Tibial nerve (tissue), 4 donors: ENCODE measurements at regions not wholly inside any gene's neighbourhood (a gene's known extent, or its start where the extent isn't known, plus 50 kb on each side); places are given as distances from the start of the nearest gene placed in this dataset.

Experiments
- CTCF ChIP-seq, 5 experiments: fragments of 200-600 bp in 3 of 5; fragments of 450-650 bp in 2 of 5; sonication (generic) in 3 of 5; IDR thresholded peaks; one replicate each; pipeline ENCODE4 v1.5.1; 2016 to 2019; ENCODE audit warnings: antibody characterized with exemption in 5 of 5, mild to moderate bottlenecking in 3 of 5, moderate library complexity in 2 of 5
- EP300 ChIP-seq, 2 donors: sonication (generic); formaldehyde crosslinking; IDR thresholded peaks; one replicate each; pipeline ENCODE4 v1.6.1; 2017; ENCODE audit warnings: antibody characterized with exemption in 2 of 2, mild to moderate bottlenecking in 1 of 2
- POLR2A ChIP-seq, 2 donors: fragments of 450-650 bp; IDR thresholded peaks; one replicate each; pipeline ENCODE4 v1.6.1; 2017; ENCODE audit warnings: antibody characterized with exemption in 2 of 2, mild to moderate bottlenecking in 2 of 2, moderate library complexity in 2 of 2

GRCh38 chr11:80898910-80899309 is 1458.1 kb upstream of the TENM4 start:
- TF ChIP-seq CTCF (IDR thresholded peaks at IDR 0.05) (no peak), POLR2A (IDR thresholded peaks at IDR 0.05) (no peak), EP300 (IDR thresholded peaks at IDR 0.05) (no peak)
